ENCODE measurements at regions not wholly inside any gene's neighbourhood (a gene's known extent, or its start where the extent isn't known, plus 50 kb on each side); places are given as distances from the start of the nearest gene placed in this dataset.
A peak's percentile ranks its signal among the peaks of the same experiment; 100 is the strongest.
"Not testable (repeated sequence)": the region's sequence is repeated elsewhere in the genome, so short reads cannot be mapped to it uniquely, and the experiment has no call there.

- no peak overlapping the region for H3K27ac ChIP-seq
- DNase-seq (ENCODE audit: low spot score): no peak
- ChIA-PET POLR2A (ENCODE audit: low non-redundant PET) (no interaction called here), CTCF (interaction anchor here (0.7 kb wide), 1 partner anchor 9 kb away, joined by 3 read pairs; no protein-coding TSS in a partner anchor)
- no peak for TF ChIP-seq CTCF (conservative IDR thresholded peaks at IDR 0.05; ENCODE audit: low read depth)
Observed at GRCh38 chr10:8151086-8151485, 96.6 kb downstream of the GATA3 start.

GRCh38 chr10:8156918-8157317 lies 102.4 kb downstream of the GATA3 start:
- H3K27ac ChIP-seq: no peak overlapping the region
- DNase-seq (ENCODE audit: low spot score): no peak
- TF ChIP-seq CTCF (conservative IDR thresholded peaks at IDR 0.05; ENCODE audit: low read depth): no peak
- ChIA-PET POLR2A (ENCODE audit: low non-redundant PET) (no interaction called here), CTCF (no interaction called here)

- TF ChIP-seq CTCF (conservative IDR thresholded peaks at IDR 0.05; ENCODE audit: low read depth): no peak
- ChIA-PET POLR2A (ENCODE audit: low non-redundant PET) (no interaction called here), CTCF (no interaction called here)
- H3K27ac ChIP-seq: no peak overlapping the region
- DNase-seq (ENCODE audit: low spot score): peak; percentile 60
Observed at GRCh38 chr10:8158193-8159071, 103.9 kb downstream of the GATA3 start.

- peak; percentile 58 for DNase-seq (ENCODE audit: low spot score)
- CTCF ChIA-PET: no interaction called here
- H3K27ac ChIP-seq: no peak overlapping the region
- POLR2A ChIA-PET (ENCODE audit: low non-redundant PET): no interaction called here
- no peak for TF ChIP-seq CTCF (conservative IDR thresholded peaks at IDR 0.05; ENCODE audit: low read depth)
Observed at GRCh38 chr10:8159341-8160165, 105.1 kb downstream of the GATA3 start.

DNA sequence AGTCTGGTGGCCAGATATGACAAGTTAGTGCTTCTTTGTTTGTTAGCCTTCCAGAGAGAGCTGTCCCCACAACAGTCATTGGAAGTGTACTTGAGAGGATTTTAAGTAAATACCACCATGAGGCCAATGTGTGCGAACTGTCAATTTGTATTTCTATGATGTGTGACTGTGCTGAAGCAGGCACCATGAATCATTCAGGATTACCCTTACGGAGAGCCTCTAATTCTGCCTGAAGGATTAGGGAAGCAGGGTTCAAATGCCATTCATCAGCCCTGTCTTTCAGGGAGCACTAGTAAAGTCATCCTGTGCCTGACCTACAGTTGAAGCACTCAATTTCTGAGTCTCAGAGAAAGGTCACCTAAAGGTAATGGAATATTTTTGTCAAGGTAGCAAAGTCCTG lies 109.3 kb downstream of the GATA3 start:
- no peak overlapping the region for H3K27ac ChIP-seq
- DNase-seq (ENCODE audit: low spot score): no peak
- ChIA-PET POLR2A (ENCODE audit: low non-redundant PET) (no interaction called here), CTCF (interaction anchor here (1.1 kb wide), 1 partner anchor 25 kb away, joined by 3 read pairs; no protein-coding TSS in a partner anchor)
- no peak for TF ChIP-seq CTCF (conservative IDR thresholded peaks at IDR 0.05; ENCODE audit: low read depth)

GRCh38 chr10:8164640-8165039 lies 110.2 kb downstream of the GATA3 start:
- POLR2A ChIA-PET (ENCODE audit: low non-redundant PET); DNase-seq (ENCODE audit: low spot score); CTCF ChIA-PET; H3K27ac ChIP-seq: not testable (repeated sequence)

GRCh38 chr10:8168836-8169235 lies 114.3 kb downstream of the GATA3 start:
- no peak overlapping the region for H3K27ac ChIP-seq
- no peak for TF ChIP-seq CTCF (conservative IDR thresholded peaks at IDR 0.05; ENCODE audit: low read depth)
- no peak for DNase-seq (ENCODE audit: low spot score)
- ChIA-PET CTCF (no interaction called here), POLR2A (ENCODE audit: low non-redundant PET) (no interaction called here)

Data from RWPE1 (cell line).